ENCODE measurements at regions not wholly inside any gene's neighbourhood (a gene's known extent, or its start where the extent isn't known, plus 50 kb on each side); places are given as distances from the start of the nearest gene placed in this dataset.

- H3K79me2 ChIP-seq (ENCODE audit: control insufficient read depth, insufficient read depth, low read length): no peaks in the 10 kb centered on the region
- in situ Hi-C loops (cut with MboI): loop anchor here (25.0 kb wide), 1 partner anchor 667 kb away; the partner anchor contains the start of gene ID2
- TF ChIP-seq ZNF589 (CRISPR knock-in tag; IDR thresholded peaks at IDR 0.05; ENCODE audit: low read depth) (no peak), E2F4 (CRISPR knock-in tag; IDR thresholded peaks at IDR 0.05; ENCODE audit: low read depth) (no peak), HDAC6 (IDR thresholded peaks at IDR 0.05; ENCODE audit: low read depth, low read length) (no peak), GABPB2 (CRISPR knock-in tag; conservative IDR thresholded peaks at IDR 0.05) (no peak), ZNF217 (CRISPR knock-in tag; IDR thresholded peaks at IDR 0.05) (no peak), CREB5 (CRISPR knock-in tag; IDR thresholded peaks at IDR 0.05) (no peak), TFAM (CRISPR knock-in tag; conservative IDR thresholded peaks at IDR 0.05) (no peak), HNRNPK (IDR thresholded peaks at IDR 0.05; ENCODE audit: low read depth, low read length, poor library complexity, severe bottlenecking) (no peak), GATAD2B (IDR thresholded peaks at IDR 0.05; ENCODE audit: borderline replicate concordance) (no peak), FOXJ3 (CRISPR knock-in tag; IDR thresholded peaks at IDR 0.05) (no peak)
These were observed 661.9 kb upstream of the ID2 start for GRCh38 chr2:8019934-8020333.

More at GRCh38 chr2:8019934-8020333, 661.9 kb upstream of the ID2 start:
- no peak for DNase-seq (ENCODE audit: extremely low read depth in 1 of 4, low spot score in 3 of 4)
- Histone ChIP-seq H2AFZ (ENCODE audit: low read depth, low read length) (no peak overlapping the region), H3K4me3 (no peak overlapping the region), H3K4me1 (replicated peaks in 1 of 2; ENCODE audit: control insufficient read depth in 2 of 2, insufficient read depth in 2 of 2, low read length in 2 of 2) (no peaks in the 10 kb centered on the region), H3K9me1 (ENCODE audit: control insufficient read depth, insufficient read depth, low read length) (no peaks in the 10 kb centered on the region), H3K4me2 (ENCODE audit: insufficient read depth, low read length) (no peak overlapping the region), H3K27ac (ENCODE audit: extremely low read depth, low read depth, low read length) (no peak overlapping the region), H3K36me3 (ENCODE audit: control insufficient read depth, insufficient read depth, low read length) (no peaks in the 10 kb centered on the region), H3K9me3 (replicated peaks; ENCODE audit: control insufficient read depth, insufficient read depth, low read depth, low read length) (no peaks in the 10 kb centered on the region), H3K9ac (ENCODE audit: insufficient read depth in 1 of 2, low read depth in 2 of 2, low read length in 2 of 2) (no peak overlapping the region), H4K20me1 (replicated peaks; ENCODE audit: control insufficient read depth, insufficient read depth, low read length) (no peaks in the 10 kb centered on the region), H3K27me3 (ENCODE audit: control insufficient read depth in 2 of 2, insufficient read depth in 2 of 2, low read length in 2 of 2) (peaks cover under 1 to 35% of the 10 kb centered on the region in 2 experiments; a peak in 4 of 5 replicates)
- FAIRE-seq: no peak
- intact Hi-C loops (cut with micrococcal nuclease): no loop called here
- 0% methylated on average over 8 of the region's 8 CpGs for WGBS (ENCODE audit: insufficient coverage, low coverage, missing lambda C conversion rate)
- POLR2A ChIA-PET: interaction anchor here (0.6 kb wide), 1 partner anchor 12 kb away, joined by 3 read pairs; no protein-coding TSS in a partner anchor
- CTCF ChIA-PET (ENCODE audit: low intra/inter-chr PET ratio): no interaction called here
- ATAC-seq: no peak
- no TSS peak for BruUV-seq (replicated peaks)

Data from K562 (cell line).